ENCODE measurements at regions not wholly inside any gene's neighbourhood (a gene's known extent, or its start where the extent isn't known, plus 50 kb on each side); places are given as distances from the start of the nearest gene placed in this dataset.

DNA sequence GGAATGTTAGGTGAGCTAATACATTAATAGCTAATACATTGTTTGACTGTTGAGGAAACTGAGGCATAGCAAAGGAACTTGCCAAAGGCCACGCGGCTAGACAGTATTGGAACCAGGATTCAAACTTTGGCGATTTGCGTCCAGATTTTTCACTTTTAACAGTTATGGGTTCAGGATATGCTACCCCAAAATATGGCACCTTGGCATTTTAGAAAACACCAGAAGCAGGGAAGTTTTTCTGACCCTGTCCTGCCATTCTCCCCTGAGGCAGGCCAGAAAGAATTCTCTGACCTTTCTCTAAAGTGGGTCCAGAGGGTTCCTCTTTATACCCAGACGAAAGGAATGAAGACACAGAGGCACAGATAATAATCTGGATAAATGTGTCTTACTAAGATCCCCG lies 166.9 kb downstream of the MYCN start:
- Histone ChIP-seq H3K4me1 (peaks cover 0 to 5% of the 10 kb centered on the region in 2 donors), H3K4me3 (replicated peaks in 1 of 3) (no peak overlapping the region), H3K27me3 (no peaks in the 10 kb centered on the region), H3K36me3 (no peaks in the 10 kb centered on the region), H3K9me3 (no peaks in the 10 kb centered on the region), H3K27ac (no peak overlapping the region)
- DNase-seq, result no peak
- intact Hi-C loops (cut with DNase I), result no loop called here
- WGBS, 2 donors, result 94 to 97% methylated on average over 6 of the region's 6 CpGs
- TF ChIP-seq, protein P1, sequence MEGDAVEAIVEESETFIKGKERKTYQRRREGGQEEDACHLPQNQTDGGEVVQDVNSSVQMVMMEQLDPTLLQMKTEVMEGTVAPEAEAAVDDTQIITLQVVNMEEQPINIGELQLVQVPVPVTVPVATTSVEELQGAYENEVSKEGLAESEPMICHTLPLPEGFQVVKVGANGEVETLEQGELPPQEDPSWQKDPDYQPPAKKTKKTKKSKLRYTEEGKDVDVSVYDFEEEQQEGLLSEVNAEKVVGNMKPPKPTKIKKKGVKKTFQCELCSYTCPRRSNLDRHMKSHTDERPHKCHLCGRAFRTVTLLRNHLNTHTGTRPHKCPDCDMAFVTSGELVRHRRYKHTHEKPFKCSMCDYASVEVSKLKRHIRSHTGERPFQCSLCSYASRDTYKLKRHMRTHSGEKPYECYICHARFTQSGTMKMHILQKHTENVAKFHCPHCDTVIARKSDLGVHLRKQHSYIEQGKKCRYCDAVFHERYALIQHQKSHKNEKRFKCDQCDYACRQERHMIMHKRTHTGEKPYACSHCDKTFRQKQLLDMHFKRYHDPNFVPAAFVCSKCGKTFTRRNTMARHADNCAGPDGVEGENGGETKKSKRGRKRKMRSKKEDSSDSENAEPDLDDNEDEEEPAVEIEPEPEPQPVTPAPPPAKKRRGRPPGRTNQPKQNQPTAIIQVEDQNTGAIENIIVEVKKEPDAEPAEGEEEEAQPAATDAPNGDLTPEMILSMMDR (IDR thresholded peaks at IDR 0.05), result no peak
- no peak for TF ChIP-seq POLR2A (IDR thresholded peaks at IDR 0.05)

DNA sequence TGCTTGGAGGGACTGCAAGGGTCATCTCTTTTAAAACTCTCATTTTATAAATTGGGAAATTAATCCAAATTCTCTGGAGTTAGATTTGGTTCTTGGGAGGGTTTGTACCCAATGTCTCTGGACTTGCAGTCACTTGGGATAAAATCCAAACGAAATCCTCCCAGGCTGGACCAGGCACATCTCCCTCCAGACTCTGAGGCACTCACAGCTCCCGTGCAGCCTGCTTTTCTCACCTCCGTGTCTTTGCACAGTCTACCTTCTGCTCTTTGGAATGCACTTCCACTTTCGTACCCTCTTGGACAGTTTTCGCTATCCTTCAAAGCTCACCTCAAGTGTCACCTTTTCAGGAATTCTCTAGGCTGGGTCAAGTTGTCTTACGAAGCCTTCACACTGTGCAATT lies 166.3 kb downstream of the MYCN start:
- Histone ChIP-seq H3K4me3 (replicated peaks in 1 of 3) (no peak overlapping the region), H3K9me3 (no peaks in the 10 kb centered on the region), H3K36me3 (no peaks in the 10 kb centered on the region), H3K4me1 (peaks cover 0 to 5% of the 10 kb centered on the region in 2 donors), H3K27me3 (no peaks in the 10 kb centered on the region), H3K27ac (no peak overlapping the region)
- no peak for TF ChIP-seq POLR2A (IDR thresholded peaks at IDR 0.05)
- TF ChIP-seq, protein P1 (IDR thresholded peaks at IDR 0.05), result no peak
- intact Hi-C loops (cut with DNase I), result no loop called here
- no peak for DNase-seq
- WGBS, 2 donors, result 86 to 89% methylated on average over 6 of the region's 6 CpGs

DNA sequence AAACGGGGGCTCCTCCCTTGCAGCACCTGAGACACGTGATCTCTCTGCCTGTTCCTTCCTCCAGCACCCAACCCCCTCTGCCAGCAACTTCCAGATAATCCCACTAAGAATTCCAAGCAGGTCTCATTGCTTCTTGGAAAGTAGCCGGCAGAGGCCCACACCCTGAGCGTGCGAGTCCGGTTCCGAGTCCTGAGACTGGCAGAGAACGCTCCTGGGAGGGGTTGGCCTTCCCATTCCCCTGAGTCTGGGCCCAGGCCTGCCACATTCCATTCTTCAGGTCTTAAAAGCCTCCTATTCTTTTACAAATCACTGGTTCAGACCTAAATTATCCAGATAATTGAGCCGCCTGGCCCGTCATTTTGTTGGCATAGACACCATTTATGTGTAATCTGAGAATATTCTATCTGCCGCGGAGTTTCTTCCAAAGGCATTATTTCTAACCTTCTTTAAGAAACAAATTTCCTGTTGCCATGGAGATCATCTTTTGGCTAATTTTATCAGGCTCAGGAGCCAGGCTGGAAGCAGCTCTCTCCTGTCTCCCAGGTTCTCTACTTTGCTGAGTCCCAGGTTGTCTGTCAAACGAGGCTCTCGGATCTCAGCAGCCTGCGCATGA lies 165.4 kb downstream of the MYCN start:
- H3K27me3 ChIP-seq, result no peaks in the 10 kb centered on the region
- no peak overlapping the region for H3K4me3 ChIP-seq (replicated peaks in 1 of 3)
- no peaks in the 10 kb centered on the region for H3K9me3 ChIP-seq
- H3K36me3 ChIP-seq, result no peaks in the 10 kb centered on the region
- TF ChIP-seq, protein P1 (IDR thresholded peaks at IDR 0.05), result no peak
- no peak for TF ChIP-seq POLR2A (IDR thresholded peaks at IDR 0.05)
- WGBS, 2 donors, result 52 to 62% methylated on average over 15 of the region's 15 CpGs
- peaks cover 0 to 5% of the 10 kb centered on the region in 2 donors for H3K4me1 ChIP-seq
- DNase-seq, result peak; percentile 24 to 56
- no peak overlapping the region for H3K27ac ChIP-seq
- intact Hi-C loops (cut with DNase I), result no loop called here

DNA sequence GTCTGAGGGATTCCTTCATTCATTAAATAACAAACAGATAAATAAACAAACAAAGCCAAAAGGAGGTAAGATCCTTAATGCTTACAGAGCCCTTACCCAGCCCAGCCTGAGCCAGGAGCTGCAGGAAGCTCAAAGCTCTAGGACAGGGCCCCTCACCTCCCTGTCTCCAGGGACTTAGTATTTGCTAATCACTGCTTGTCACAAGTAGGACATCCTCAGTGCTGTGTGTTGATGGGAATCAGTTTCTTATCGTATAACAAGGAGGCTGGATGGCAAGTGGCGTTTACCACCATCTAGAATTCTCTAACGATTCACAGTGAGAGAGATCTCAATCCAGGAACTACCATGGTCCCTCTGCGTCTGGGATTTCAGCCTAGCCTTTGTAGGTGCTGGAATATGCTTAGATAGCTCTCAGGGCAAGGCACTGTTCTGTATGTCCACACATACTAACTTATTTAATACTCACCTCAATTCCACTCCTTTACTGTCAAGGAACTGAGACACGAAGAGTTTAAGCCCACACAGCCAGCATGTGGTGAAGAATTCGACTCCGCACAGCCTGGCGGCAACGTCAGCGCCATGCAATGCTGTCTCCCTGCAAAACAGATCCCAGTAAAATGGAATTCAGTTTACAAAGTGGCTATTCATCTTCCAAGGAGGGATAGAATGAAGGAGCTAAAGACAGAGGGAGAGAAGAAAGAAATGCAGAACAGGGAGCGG lies 164.8 kb downstream of the MYCN start:
- H3K4me1 ChIP-seq, result no peaks in the 10 kb centered on the region
- WGBS, 2 donors, result 70 to 73% methylated on average over 11 of the region's 11 CpGs
- no peak overlapping the region for H3K4me3 ChIP-seq (replicated peaks in 1 of 3)
- H3K27me3 ChIP-seq, result no peaks in the 10 kb centered on the region
- H3K27ac ChIP-seq, result no peak overlapping the region
- intact Hi-C loops (cut with DNase I), result no loop called here
- TF ChIP-seq, protein P1 (IDR thresholded peaks at IDR 0.05), result no peak
- TF ChIP-seq POLR2A (IDR thresholded peaks at IDR 0.05), result no peak
- H3K36me3 ChIP-seq, result no peaks in the 10 kb centered on the region
- DNase-seq, result no peak
- H3K9me3 ChIP-seq, result no peaks in the 10 kb centered on the region

DNA sequence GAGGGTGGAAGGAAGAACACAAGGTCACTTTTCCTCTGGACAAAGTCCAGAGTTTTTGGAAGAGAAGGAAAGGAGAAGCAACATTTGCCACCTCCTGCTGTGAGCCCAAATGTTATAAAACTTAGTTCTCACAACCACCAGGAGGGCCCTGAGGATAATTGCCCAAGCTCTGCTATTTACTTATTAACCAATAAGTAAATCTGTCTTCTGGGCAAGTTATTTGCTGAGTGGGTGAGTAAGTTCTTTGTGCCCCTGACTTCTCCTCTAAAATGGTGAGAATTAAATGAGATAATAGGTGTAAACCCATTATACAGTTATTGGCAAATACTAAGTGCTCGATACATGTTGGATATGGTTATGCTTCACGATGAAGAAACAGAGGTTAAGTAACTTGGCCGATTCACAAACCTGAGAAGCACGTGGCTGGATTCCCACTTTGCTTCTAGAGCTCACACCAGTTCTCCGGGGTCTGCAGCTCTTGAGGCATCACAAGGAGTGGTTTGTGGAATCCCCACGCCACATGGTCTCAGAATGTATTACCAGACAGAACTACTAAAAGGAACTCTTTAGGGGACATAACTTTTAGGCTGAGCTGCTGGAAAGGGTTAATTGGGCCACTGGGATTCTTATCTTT lies 164.1 kb downstream of the MYCN start:
- intact Hi-C loops (cut with DNase I), result no loop called here
- Histone ChIP-seq H3K9me3 (no peaks in the 10 kb centered on the region), H3K27me3 (no peaks in the 10 kb centered on the region), H3K27ac (no peak overlapping the region), H3K4me1 (no peaks in the 10 kb centered on the region), H3K36me3 (no peaks in the 10 kb centered on the region), H3K4me3 (replicated peaks in 1 of 3) (no peak overlapping the region)
- TF ChIP-seq, protein P1 (IDR thresholded peaks at IDR 0.05), result no peak
- no peak for TF ChIP-seq POLR2A (IDR thresholded peaks at IDR 0.05)
- 82 to 88% methylated on average over 6 of the region's 6 CpGs for WGBS, 2 donors
- no peak for DNase-seq

All from thyroid gland (tissue), 4 donors.